ENCODE measurements at regions not wholly inside any gene's neighbourhood (a gene's known extent, or its start where the extent isn't known, plus 50 kb on each side); places are given as distances from the start of the nearest gene placed in this dataset.

DNA sequence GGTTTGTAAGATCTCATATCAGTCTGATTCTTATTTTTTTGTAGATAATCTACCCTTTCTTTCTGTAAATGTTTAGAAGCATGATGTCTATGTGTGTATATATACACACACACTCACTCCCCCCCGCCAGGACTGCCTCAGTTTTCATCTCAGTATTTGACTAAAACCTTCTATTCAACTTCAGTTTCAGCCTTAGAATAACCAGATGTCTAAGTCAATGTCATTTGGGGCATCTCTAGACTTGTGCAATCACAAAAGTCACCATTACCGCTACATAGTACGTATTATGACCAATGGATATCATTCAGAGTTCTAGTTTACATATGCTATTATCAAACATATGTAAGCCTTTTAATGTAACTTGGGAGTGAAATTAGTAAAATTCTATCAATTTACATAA is 53.3 kb upstream of the BOLA1 start:
- WGBS, 2 donors, result 92 to 99% methylated on average over 3 of the region's 3 CpGs
- no peak for TF ChIP-seq POLR2A (IDR thresholded peaks at IDR 0.05)
- TF ChIP-seq CTCF (IDR thresholded peaks at IDR 0.05), result no peak
- no peak overlapping the region for H3K4me3 ChIP-seq (ENCODE audit: low read depth, poor library complexity, severe bottlenecking)
- intact Hi-C loops (cut with DNase I; ENCODE audit: low total_unique reads), result no loop called here
- peak in 1 of 2 donors; percentile 21 for DNase-seq (ENCODE audit: low spot score in 2 of 2)

DNA sequence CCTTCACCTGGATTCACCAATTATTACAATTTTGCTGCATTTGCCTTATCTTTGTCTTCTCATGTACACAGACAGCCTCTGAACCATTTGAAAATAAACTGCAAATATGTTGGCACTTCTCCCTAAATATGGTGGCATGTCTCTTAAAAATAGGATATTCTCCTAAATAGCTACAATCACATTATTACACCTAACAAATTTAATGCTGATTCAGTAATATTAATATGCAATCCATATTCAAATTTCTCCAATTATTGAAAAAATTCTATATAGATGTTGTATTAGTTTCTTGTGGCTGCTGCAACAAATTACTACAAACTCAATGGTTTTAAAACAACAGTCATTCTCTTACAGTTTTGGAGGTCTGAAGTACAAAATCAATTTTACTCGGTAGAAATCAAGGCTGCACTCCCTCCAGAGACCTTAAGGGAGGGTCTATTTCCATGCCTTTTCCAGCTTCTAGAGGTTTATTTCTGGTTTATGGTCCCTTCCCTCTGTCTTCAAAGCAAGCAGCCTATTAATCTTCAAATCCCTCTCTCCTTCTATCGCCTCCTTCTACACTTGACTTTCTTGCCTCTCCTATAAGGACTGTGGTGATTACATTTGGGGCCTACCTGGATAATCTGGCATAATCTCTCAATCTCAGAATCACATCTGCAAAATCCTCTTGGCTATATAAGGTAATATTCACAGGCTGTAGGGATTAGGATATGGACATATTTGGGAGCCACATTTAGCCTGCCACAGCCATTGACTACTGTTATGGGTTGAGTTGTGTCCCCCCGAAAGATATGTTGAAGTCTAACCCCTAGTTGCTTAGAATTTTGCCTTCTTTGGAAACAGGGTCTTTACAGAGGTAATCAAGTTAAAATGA is 52.5 kb upstream of the BOLA1 start:
- WGBS, 2 donors, result 87 to 94% methylated on average over 3 of the region's 3 CpGs
- no peak overlapping the region for H3K4me3 ChIP-seq (ENCODE audit: low read depth, poor library complexity, severe bottlenecking)
- TF ChIP-seq CTCF (IDR thresholded peaks at IDR 0.05) (no peak), POLR2A (IDR thresholded peaks at IDR 0.05) (no peak)
- intact Hi-C loops (cut with DNase I; ENCODE audit: low total_unique reads), result no loop called here
- DNase-seq (ENCODE audit: low spot score in 2 of 2), result no peak

- TF ChIP-seq CTCF (IDR thresholded peaks at IDR 0.05) (no peak), POLR2A (IDR thresholded peaks at IDR 0.05) (no peak)
- H3K4me3 ChIP-seq (ENCODE audit: low read depth, poor library complexity, severe bottlenecking), result no peak overlapping the region
- DNase-seq (ENCODE audit: low spot score in 2 of 2), result no peak
- whole genome bisulfite sequencing, 2 donors, result 18 to 25% methylated on average over 3 of the region's 3 CpGs
- intact Hi-C loops (cut with DNase I; ENCODE audit: low total_unique reads), result no loop called here
These were observed 50.8 kb upstream of the BOLA1 start for GRCh38 chr1:149848340-149849110.

DNA sequence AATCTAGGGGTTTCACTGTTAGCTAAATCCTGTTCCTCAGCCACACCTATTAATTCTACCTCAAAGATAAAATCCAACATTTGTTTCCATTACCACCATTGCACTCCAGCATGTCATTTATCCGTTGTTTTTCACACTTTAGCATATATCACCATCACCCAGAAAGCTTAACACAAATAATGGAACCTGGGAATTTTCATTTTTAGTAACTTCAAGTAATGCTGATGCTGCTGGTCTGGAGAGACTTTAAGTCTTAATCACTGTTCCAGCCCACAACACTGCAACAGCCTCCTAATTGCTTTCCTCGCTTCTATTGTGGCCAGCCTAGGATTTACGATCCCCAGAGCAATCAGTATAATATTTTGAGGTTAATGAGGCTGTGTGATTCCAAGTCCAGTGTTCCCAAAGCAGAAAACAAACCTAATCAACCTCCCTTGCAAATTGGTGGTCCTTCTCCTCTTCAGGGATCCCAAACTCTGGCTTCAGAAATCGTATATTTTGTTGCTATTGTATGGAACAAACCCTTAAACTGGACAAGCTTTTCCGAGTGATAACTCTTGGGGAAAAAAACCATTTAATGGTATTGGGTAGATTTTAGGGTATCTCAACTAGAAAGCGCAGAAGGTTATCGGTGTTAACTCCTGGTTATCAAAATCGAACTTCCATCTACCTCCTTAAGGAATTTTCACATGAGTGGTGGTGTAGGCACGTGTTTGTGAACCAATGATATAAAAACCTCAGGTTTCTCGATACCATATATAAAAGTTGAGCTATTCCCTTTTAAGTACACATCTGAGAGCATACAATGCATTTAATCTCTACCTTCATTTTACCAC is 50.0 kb upstream of the BOLA1 start:
- H3K4me3 ChIP-seq (ENCODE audit: low read depth, poor library complexity, severe bottlenecking), result no peak overlapping the region
- no peak for DNase-seq (ENCODE audit: low spot score in 2 of 2)
- 28 to 35% methylated on average over 10 of the region's 10 CpGs for WGBS, 2 donors
- intact Hi-C loops (cut with DNase I; ENCODE audit: low total_unique reads), result no loop called here
- TF ChIP-seq POLR2A (IDR thresholded peaks at IDR 0.05), result no peak
- TF ChIP-seq CTCF (IDR thresholded peaks at IDR 0.05), result no peak
